Aorta (tissue), 5 donors: ENCODE measurements at regions not wholly inside any gene's neighbourhood (a gene's known extent, or its start where the extent isn't known, plus 50 kb on each side); places are given as distances from the start of the nearest gene placed in this dataset.

Experiments
- ATAC-seq: fragments of 200-7000 bp; cut with Tn5 transposase; one replicate; pipeline ENCODE4 v1.9.1; 2022; ENCODE audit warnings: moderate library complexity; ENCODE audit not compliant: low FRiP score
- DNase-seq, 2 donors: peaks; one replicate each; pipeline ENCODE4 v3.0.0-alpha.2; 2020
- H3K27ac ChIP-seq, 2 donors: one replicate each; pipeline ENCODE4 v1.5.1; 2013; ENCODE audit warnings: low read length in 2 of 2, mild to moderate bottlenecking in 2 of 2, moderate library complexity in 2 of 2, control low read depth in 1 of 2, inconsistent platforms in 1 of 2, low read depth in 1 of 2
- H3K27me3 ChIP-seq, 2 donors: one replicate each; pipeline ENCODE4 v1.6.1; 2013; ENCODE audit warnings: control low read depth in 1 of 2, low read length in 1 of 2, mild to moderate bottlenecking in 1 of 2, moderate library complexity in 1 of 2; ENCODE audit not compliant: insufficient read depth in 2 of 2, control insufficient read depth in 1 of 2
- H3K36me3 ChIP-seq, 2 donors: one replicate each; pipeline ENCODE4 v1.6.1; 2013; ENCODE audit warnings: control low read depth in 1 of 2, low read length in 1 of 2, mild to moderate bottlenecking in 1 of 2; ENCODE audit not compliant: insufficient read depth in 2 of 2, control insufficient read depth in 1 of 2
- H3K4me1 ChIP-seq, 2 donors: one replicate each; pipeline ENCODE4 v1.6.1; 2013; ENCODE audit warnings: low read length in 2 of 2, control low read depth in 1 of 2, mild to moderate bottlenecking in 1 of 2, moderate library complexity in 1 of 2; ENCODE audit not compliant: insufficient read depth in 2 of 2, control insufficient read depth in 1 of 2
- H3K4me3 ChIP-seq, 2 donors: one replicate each; pipeline ENCODE4 v1.5.1; 2013; ENCODE audit warnings: low read length in 2 of 2, control low read depth in 1 of 2, mild to moderate bottlenecking in 1 of 2
- H3K9me3 ChIP-seq: one replicate; pipeline ENCODE4 v1.6.1; 2013; ENCODE audit warnings: mild to moderate bottlenecking, low read length; ENCODE audit not compliant: control insufficient read depth
- WGBS, 2 donors: extraction: QIAGEN DNeasy Blood & Tissue Kit; methylation state at CpG; one replicate each; pipeline ENCODE4 v1.1.7; 2013; 5-methylcytosine and 5-hydroxymethylcytosine counted together
- intact Hi-C, 2 donors: fragments of 100-400 bp; cut with DNase I; formaldehyde crosslinking; loops; one replicate each; pipeline versions ENCODE4 v1.14.2 to v1.15.0; 2022
- donor health status: healthy with polysubstance abuse.
- donor health status: Bipolar disorder and iron deficiency.
- donor health status: DM: no; HTN: no; CAD: no.
- donor health status: DM: no; HTN: no; CAD: no.
- donor health status: DM: yes; HTN: yes; CAD: no.

DNA sequence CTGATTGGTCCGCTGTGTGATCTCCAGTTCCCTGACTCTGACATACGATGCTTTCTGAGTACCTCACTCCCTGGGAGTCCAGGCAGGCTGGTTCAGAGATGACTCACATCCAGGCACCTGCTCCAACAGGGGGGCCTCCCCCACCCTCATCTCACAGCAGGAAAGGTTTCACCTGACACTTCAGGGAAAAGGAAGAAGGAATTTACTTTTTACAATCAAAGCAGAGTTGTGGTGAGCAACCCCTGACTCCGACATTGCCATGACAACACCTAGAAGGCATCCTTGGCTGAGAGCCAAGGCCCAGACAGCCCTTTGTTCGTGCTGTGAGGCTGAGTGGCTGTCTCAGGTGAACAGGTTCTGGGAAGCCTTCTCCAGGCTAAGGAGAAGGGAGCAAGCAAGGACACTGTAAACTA lies 164.6 kb upstream of the GJB5 start:
- DNase-seq (no peak), ATAC-seq (no peak)
- WGBS, 2 donors, result 43 to 47% methylated on average over 4 of the region's 4 CpGs
- no peaks in the 10 kb centered on the region for H3K4me1 ChIP-seq
- intact Hi-C loops, result no loop called here
- H3K9me3 ChIP-seq, result no peaks in the 10 kb centered on the region
- no peaks in the 10 kb centered on the region for H3K27me3 ChIP-seq
- no peak overlapping the region for H3K27ac ChIP-seq
- H3K4me3 ChIP-seq, result no peak overlapping the region
- H3K36me3 ChIP-seq, result no peaks in the 10 kb centered on the region

DNA sequence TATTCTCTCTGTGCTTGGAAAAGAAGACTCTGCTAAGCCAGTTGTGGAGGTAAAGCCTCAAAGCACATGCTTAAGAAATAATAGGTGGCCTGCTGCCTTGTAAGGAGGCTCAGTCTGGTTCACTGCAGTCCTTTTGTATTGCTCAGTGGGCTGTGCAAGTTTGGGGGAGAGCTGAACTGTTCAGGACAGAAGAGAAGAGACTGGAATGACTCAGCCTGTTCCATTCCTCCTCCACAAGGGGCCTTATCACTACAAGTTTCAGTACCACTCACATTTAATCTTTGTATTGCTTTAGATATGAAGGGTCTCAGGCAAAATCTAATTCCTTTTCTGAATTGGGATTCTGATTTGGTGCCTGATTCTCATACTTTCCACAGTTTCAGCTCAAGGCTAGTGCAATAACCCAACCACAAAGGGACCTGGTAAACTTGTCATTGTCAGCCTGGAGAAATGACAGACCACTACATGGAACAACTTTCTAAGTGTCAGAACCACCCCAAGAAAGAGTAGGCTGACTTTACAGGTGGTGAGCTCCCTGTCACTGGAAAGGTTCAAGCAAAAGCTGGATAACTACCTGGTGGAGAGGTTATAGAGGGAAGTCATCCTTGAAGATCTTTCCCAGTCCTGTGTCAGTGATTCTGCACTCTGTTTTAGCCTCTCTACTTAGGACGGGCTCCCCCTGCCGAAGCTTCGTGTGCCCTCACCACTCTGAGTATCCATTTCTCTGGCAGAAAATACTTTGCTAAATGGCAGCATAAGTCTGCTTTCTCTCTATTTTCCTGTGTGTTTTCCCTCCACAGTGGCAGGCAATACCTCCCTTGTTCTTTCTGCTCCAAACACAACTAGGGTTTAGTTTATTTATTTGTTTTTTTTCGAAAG lies 162.9 kb upstream of the GJB5 start:
- no peak overlapping the region for H3K27ac ChIP-seq
- DNase-seq, result no peak
- WGBS, 2 donors, result 46 to 63% methylated on average over 4 of the region's 4 CpGs

DNA sequence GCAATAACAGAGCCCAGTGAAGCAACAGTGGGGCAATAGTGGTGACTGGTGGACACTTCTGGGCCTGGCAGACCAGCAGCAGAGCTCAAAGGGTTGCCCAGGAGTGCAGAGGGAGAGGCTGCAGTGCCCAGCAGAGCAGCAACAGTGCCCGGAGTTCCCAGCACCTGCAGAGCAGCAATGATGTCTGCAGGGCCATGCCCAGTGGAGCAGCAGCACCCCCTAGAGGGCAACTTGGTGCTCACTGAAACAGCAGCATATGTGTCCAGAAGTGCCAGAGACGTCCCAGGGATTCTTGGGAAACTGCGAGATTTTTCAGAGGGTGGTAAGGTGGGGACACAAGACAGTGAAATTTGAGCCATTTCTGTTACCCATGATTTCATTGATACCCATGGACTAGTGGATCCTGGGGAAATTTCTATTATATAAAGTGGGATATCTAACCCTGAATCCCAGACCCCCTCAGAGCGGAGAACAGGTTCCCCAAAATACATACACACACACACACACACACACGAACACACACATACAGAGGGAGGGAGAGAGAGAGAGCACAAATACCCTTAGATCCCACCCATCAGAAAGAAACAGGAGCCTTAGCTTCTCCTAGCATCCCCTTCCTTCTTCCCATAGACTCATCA lies 156.9 kb upstream of the GJB5 start:
- H3K4me3 ChIP-seq, result no peak overlapping the region
- H3K4me1 ChIP-seq, result no peaks in the 10 kb centered on the region
- ATAC-seq (no peak), DNase-seq (peak; percentile 66 to 77)
- H3K27me3 ChIP-seq, result no peaks in the 10 kb centered on the region
- H3K27ac ChIP-seq, result no peak overlapping the region
- intact Hi-C loops, result loop anchor here in 1 of 2 donors (5.0 kb wide), 1 partner anchor 966 kb away; no protein-coding TSS in a partner anchor
- peaks cover 2% of the 10 kb centered on the region for H3K9me3 ChIP-seq
- H3K36me3 ChIP-seq, result no peaks in the 10 kb centered on the region
- WGBS, 2 donors, result 19 to 23% methylated on average over 5 of the region's 5 CpGs

More for the DNA sequence above, 162.9 kb upstream of the GJB5 start:
- Histone ChIP-seq H3K9me3 (no peaks in the 10 kb centered on the region), H3K4me3 (no peak overlapping the region), H3K27me3 (no peaks in the 10 kb centered on the region), H3K4me1 (no peaks in the 10 kb centered on the region), H3K36me3 (no peaks in the 10 kb centered on the region)
- ATAC-seq, result no peak
- intact Hi-C loops, result no loop called here

DNA sequence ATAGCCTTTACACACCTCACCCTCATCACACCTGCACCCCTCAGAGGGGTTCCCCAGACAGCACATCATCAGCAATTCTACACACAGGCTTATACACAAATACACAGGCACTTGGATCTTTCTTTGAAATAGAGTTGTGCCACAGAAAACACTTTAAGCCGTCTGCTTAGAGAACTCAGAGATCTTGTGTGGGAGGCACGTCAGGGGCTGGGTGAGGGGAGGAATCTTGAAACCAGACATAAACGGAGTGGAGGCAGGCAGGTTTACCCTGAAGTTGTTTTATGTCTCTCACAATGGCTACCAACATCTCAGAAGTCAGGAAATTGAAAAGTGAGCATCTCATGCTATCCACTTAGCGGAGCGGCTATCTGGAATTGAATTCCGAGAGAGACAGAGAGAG lies 151.9 kb upstream of the GJB5 start:
- DNase-seq (no peak), ATAC-seq (no peak)
- H3K4me1 ChIP-seq, result no peaks in the 10 kb centered on the region
- H3K27me3 ChIP-seq, result no peaks in the 10 kb centered on the region
- intact Hi-C loops, result no loop called here
- no peaks in the 10 kb centered on the region for H3K36me3 ChIP-seq
- H3K9me3 ChIP-seq, result peaks cover 2% of the 10 kb centered on the region
- no peak overlapping the region for H3K27ac ChIP-seq
- 56% methylated on average over 6 of the region's 6 CpGs for WGBS, 2 donors
- H3K4me3 ChIP-seq, result no peak overlapping the region

DNA sequence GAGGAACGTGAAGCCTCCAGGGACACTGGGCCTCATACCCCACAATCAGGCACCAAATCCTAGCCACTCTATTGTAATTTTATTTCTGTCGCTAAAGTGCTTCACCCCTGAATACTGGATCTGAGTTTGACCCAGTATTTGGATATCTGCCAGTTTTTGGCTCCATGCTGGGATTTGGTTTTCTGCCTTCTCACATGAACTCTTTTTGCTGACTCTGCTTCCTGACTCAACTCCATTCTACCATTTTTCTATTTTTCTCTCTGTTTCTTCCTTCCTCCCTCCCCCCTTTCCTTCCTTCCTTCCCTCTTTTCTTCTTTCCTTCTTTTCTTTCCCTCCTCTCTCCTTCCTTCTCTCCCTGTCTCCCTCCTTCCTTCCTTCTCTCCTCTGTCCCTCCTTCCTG lies 151.3 kb upstream of the GJB5 start:
- ATAC-seq, result no peak
- H3K4me1 ChIP-seq, result no peaks in the 10 kb centered on the region

DNA sequence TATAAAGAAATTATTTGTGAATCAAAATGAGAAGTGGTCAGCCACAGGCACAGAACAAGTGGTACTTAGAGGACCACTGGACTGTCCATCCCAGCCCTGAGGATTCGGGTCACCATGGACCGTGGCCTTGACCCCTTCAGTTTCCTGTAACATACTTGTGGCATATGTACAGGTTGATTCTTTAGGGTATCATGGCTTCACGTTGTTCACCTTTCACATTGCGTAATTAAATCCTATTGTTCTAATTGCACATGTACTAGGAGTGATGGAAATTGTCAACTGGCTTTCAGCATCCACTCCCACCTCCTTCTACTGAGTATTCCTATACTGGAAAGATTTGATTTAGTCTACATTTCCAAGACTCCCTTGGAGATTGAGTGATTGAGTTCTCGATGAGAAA lies 148.3 kb upstream of the GJB5 start:
- no peaks in the 10 kb centered on the region for H3K9me3 ChIP-seq
- no peak for ATAC-seq
- H3K27me3 ChIP-seq, result peaks cover 0 to 2% of the 10 kb centered on the region in 2 donors
- DNase-seq, result no peak
- H3K27ac ChIP-seq, result no peak overlapping the region
- 84 to 88% methylated on average over 5 of the region's 5 CpGs for WGBS, 2 donors
- no peaks in the 10 kb centered on the region for H3K36me3 ChIP-seq
- H3K4me1 ChIP-seq, result no peaks in the 10 kb centered on the region
- no peak overlapping the region for H3K4me3 ChIP-seq
- intact Hi-C loops, result no loop called here

More for the DNA sequence above, 151.3 kb upstream of the GJB5 start:
- WGBS, 2 donors, result 29 to 52% methylated on average over 2 of the region's 2 CpGs
- Histone ChIP-seq H3K36me3 (no peaks in the 10 kb centered on the region), H3K27me3 (peaks cover 0 to 2% of the 10 kb centered on the region in 2 donors), H3K9me3 (peaks cover 2% of the 10 kb centered on the region), H3K27ac (no peak overlapping the region), H3K4me3 (no peak overlapping the region)
- no peak for DNase-seq
- intact Hi-C loops, result no loop called here

DNA sequence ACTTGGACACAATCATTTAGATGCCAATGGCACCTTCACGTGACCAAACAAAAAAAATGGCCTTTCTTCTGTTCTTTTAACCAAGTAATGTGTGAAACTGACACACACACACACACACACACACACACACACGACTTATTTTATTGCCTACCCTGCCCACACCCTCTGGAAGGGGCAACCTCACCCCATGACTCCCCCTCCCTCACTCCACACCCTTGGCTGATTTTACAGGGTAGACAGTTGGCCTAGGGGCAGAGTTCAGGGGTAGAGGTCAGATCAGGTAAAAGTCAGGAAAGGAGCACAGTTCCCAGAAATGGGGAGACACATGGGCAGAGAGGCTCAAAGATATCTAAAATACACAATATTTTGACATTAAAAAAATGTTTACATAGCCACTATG lies 144.8 kb upstream of the GJB5 start:
- no peak for ATAC-seq
- Histone ChIP-seq H3K27ac (no peak overlapping the region), H3K4me1 (no peaks in the 10 kb centered on the region), H3K9me3 (no peaks in the 10 kb centered on the region), H3K4me3 (no peak overlapping the region), H3K27me3 (peaks cover 0 to 3% of the 10 kb centered on the region in 2 donors), H3K36me3 (no peaks in the 10 kb centered on the region)
- DNase-seq, result no peak
- intact Hi-C loops, result no loop called here
- 49 to 51% methylated on average over 2 of the region's 2 CpGs for WGBS, 2 donors

DNA sequence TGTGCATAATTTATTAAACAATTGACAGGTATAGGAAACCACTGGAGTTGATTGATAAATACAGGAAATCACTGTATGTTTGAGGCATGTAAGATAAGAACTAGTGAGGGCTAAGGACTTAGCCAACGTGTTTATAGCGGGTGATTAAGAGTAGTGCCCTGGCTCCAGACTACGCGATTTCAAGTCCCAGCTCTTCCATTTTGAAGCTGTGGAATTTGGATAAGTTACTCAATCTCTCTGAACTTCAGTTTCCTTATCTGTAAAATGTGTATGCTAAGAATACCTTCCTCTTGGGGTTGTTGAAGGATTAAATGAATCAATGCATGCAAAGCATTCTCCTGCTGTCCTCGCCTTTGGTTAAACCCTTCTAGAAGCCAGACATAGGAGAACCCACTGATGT lies 143.3 kb upstream of the GJB5 start:
- ATAC-seq, result no peak
- H3K9me3 ChIP-seq, result no peaks in the 10 kb centered on the region
- no peaks in the 10 kb centered on the region for H3K4me1 ChIP-seq
- H3K27me3 ChIP-seq, result peaks cover 0 to 3% of the 10 kb centered on the region in 2 donors
- intact Hi-C loops, result no loop called here
- no peak overlapping the region for H3K27ac ChIP-seq
- H3K36me3 ChIP-seq, result no peaks in the 10 kb centered on the region
- no peak overlapping the region for H3K4me3 ChIP-seq
- DNase-seq, result no peak
- 74 to 76% methylated on average over 5 of the region's 5 CpGs for WGBS, 2 donors
